Gastroesophageal sphincter (tissue), 4 donors: ENCODE measurements at regions not wholly inside any gene's neighbourhood (a gene's known extent, or its start where the extent isn't known, plus 50 kb on each side); places are given as distances from the start of the nearest gene placed in this dataset.

Source experiments
- ATAC-seq: fragments of 150-250 bp; one replicate; pipeline ENCODE4 v1.9.1; 2016; ENCODE audit warnings: mild to moderate bottlenecking, moderate library complexity
- H3K27ac ChIP-seq, 4 donors: fragments of 200-600 bp; sonication (generic) in 3 of 4; 1 replicate in 3 of 4; 2 replicates in 1 of 4; pipeline ENCODE4 v1.5.1; 2016 to 2019
- H3K27me3 ChIP-seq: fragments of 200-600 bp; sonication (generic); one replicate; pipeline ENCODE4 v1.5.1; 2019
- H3K36me3 ChIP-seq, 2 donors: fragments of 200-600 bp; sonication (generic); one replicate each; pipeline ENCODE4 v1.5.1; 2019; ENCODE audit warnings: control low read depth in 1 of 2
- H3K4me1 ChIP-seq, 3 donors: fragments of 200-600 bp; sonication (generic); 1 replicate in 2 of 3; 2 replicates in 1 of 3; pipeline ENCODE4 v1.5.1; 2016 to 2019; ENCODE audit warnings: control low read depth in 2 of 3
- H3K4me3 ChIP-seq, 2 donors: fragments of 200-600 bp; sonication (generic); one replicate each; pipeline ENCODE4 v1.5.1; 2019; ENCODE audit warnings: mild to moderate bottlenecking in 1 of 2, moderate library complexity in 1 of 2
- H3K9me3 ChIP-seq, 3 donors: fragments of 200-600 bp; sonication (generic); one replicate each; pipeline ENCODE4 v1.5.1; 2017 to 2019; ENCODE audit warnings: control low read depth in 2 of 3
- EP300 ChIP-seq: sonication (generic); formaldehyde crosslinking; IDR thresholded peaks from one replicate; pipeline ENCODE4 v1.6.1; 2017; ENCODE audit warnings: antibody characterized with exemption, mild to moderate bottlenecking
- POLR2A ChIP-seq, 2 donors: fragments of 450-650 bp; IDR thresholded peaks; one replicate each; pipeline ENCODE4 v1.6.1; 2017; ENCODE audit warnings: antibody characterized with exemption in 2 of 2, mild to moderate bottlenecking in 2 of 2, moderate library complexity in 1 of 2
- POLR2AphosphoS5 ChIP-seq: sonication (generic); formaldehyde crosslinking; IDR thresholded peaks from one replicate; pipeline ENCODE4 v1.6.1; 2017; ENCODE audit warnings: antibody characterized with exemption
- WGBS, 2 donors: methylation state at CpG; one replicate each; pipeline ENCODE4 v1.1.5; 2018; ENCODE audit warnings: low coverage in 1 of 2; 5-methylcytosine and 5-hydroxymethylcytosine counted together
- TF ChIP-seq, protein P1 (sequence below), 4 experiments: fragments of 200-600 bp in 2 of 4; fragments of 450-650 bp in 2 of 4; sonication (generic) in 1 of 4; IDR thresholded peaks; one replicate each; pipeline ENCODE4 v1.5.1; 2017 to 2019; ENCODE audit warnings: antibody characterized with exemption in 4 of 4, mild to moderate bottlenecking in 2 of 4, moderate library complexity in 2 of 4

DNA sequence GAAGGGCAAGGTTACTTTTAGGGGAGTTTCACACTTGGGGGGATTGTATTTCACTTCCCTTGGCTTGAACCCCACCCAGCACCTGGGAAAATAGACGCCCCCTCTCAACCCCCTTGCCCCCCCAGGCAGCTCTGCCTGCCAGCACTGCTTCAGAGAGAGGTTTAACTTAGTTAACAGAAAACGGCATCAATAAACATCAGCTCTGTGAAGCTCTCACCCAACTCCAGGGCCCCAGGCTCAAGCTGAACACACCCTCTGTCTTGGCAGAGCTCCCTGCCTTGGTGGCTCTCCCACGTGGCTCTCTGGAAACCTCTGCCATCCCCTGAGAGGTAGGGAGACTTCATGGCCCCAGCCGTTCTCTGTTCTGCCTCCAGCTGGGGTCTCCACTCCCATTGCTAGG is 244.1 kb downstream of the ACKR3 start:
- WGBS, 2 donors: 14 to 41% methylated on average over 1 to 2 of the region's 4 CpGs
- H3K36me3 ChIP-seq: no peaks in the 10 kb centered on the region
- no peaks in the 10 kb centered on the region for H3K4me1 ChIP-seq
- H3K4me3 ChIP-seq: no peak overlapping the region
- H3K27ac ChIP-seq: no peak overlapping the region
- H3K27me3 ChIP-seq: peaks cover 10% of the 10 kb centered on the region
- peaks cover 0 to 17% (median 0%) of the 10 kb centered on the region in 3 donors for H3K9me3 ChIP-seq
- ATAC-seq: no peak
- TF ChIP-seq, protein P1, sequence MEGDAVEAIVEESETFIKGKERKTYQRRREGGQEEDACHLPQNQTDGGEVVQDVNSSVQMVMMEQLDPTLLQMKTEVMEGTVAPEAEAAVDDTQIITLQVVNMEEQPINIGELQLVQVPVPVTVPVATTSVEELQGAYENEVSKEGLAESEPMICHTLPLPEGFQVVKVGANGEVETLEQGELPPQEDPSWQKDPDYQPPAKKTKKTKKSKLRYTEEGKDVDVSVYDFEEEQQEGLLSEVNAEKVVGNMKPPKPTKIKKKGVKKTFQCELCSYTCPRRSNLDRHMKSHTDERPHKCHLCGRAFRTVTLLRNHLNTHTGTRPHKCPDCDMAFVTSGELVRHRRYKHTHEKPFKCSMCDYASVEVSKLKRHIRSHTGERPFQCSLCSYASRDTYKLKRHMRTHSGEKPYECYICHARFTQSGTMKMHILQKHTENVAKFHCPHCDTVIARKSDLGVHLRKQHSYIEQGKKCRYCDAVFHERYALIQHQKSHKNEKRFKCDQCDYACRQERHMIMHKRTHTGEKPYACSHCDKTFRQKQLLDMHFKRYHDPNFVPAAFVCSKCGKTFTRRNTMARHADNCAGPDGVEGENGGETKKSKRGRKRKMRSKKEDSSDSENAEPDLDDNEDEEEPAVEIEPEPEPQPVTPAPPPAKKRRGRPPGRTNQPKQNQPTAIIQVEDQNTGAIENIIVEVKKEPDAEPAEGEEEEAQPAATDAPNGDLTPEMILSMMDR (IDR thresholded peaks at IDR 0.05): no peak
- TF ChIP-seq POLR2A (IDR thresholded peaks at IDR 0.05): no peak
- no peak for TF ChIP-seq EP300
- no peak for TF ChIP-seq POLR2AphosphoS5

DNA sequence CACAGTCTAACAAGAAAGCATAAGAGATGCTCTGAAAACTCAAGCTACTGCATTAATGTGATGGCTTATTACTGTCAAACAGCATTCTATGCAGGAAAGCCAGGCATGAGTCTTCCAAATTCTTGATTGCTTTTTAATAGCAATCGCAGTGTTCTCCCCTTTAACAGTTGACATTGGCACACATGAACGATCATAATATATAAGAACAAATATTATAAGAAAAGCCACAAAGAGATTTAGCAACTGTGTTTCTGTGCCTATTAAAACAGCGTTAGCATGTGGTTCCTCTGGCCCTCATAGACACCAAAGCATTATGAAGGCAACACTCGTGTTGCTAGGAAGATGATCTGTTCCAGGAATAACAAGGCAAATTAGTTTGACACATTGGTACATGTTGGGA is 245.0 kb downstream of the ACKR3 start:
- H3K4me1 ChIP-seq: no peaks in the 10 kb centered on the region
- TF ChIP-seq POLR2AphosphoS5 (no peak), EP300 (no peak), POLR2A (IDR thresholded peaks at IDR 0.05) (no peak)
- TF ChIP-seq, protein P1 (IDR thresholded peaks at IDR 0.05): no peak
- peaks cover 0 to 9% (median 0%) of the 10 kb centered on the region in 3 donors for H3K9me3 ChIP-seq
- 57 to 62% methylated on average over 3 to 4 of the region's 4 CpGs for WGBS, 2 donors
- H3K27me3 ChIP-seq: peaks cover 13% of the 10 kb centered on the region
- H3K36me3 ChIP-seq: no peaks in the 10 kb centered on the region
- H3K27ac ChIP-seq: no peak overlapping the region
- no peak overlapping the region for H3K4me3 ChIP-seq
- no peak for ATAC-seq

DNA sequence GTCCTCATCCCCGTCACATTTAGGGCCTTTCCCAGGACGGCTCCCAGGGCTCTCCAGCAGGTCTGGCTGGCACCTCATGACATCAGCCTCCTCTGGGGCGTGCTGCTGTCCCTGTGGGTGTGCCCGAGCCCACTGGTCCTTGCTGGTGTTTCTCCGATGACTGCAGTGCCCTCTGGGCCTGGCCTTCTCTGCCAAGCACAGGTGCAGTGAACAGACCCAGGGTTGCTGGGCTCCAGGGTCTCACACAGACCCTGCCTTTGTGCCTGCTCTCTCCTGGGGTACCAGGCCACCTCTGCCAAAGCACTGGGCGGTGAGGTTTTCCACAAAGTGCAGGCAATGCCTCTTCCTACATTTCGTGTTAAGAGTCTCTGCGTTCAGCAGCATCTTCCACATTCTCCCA is 246.1 kb downstream of the ACKR3 start:
- H3K27ac ChIP-seq: no peak overlapping the region
- H3K36me3 ChIP-seq: no peaks in the 10 kb centered on the region
- ATAC-seq: no peak
- WGBS, 2 donors: 100% methylated on average over 3 of the region's 8 CpGs; no CpG with 5 or more reads in 1 of the 2 donors
- H3K27me3 ChIP-seq: peaks cover 21% of the 10 kb centered on the region
- H3K4me3 ChIP-seq: no peak overlapping the region
- H3K4me1 ChIP-seq: no peaks in the 10 kb centered on the region
- H3K9me3 ChIP-seq: no peaks in the 10 kb centered on the region
- no peak for TF ChIP-seq POLR2A (IDR thresholded peaks at IDR 0.05)
- no peak for TF ChIP-seq EP300
- TF ChIP-seq, protein P1 (IDR thresholded peaks at IDR 0.05): no peak
- no peak for TF ChIP-seq POLR2AphosphoS5

- Histone ChIP-seq H3K36me3 (no peaks in the 10 kb centered on the region), H3K27ac (no peak overlapping the region), H3K4me3 (no peak overlapping the region), H3K9me3 (peaks cover 0 to 1% (median 0%) of the 10 kb centered on the region in 3 donors), H3K27me3 (peaks cover 21% of the 10 kb centered on the region), H3K4me1 (no peaks in the 10 kb centered on the region)
- WGBS, 2 donors: 96 to 100% methylated on average over 1 to 5 of the region's 24 CpGs
- no peak for ATAC-seq
- TF ChIP-seq, protein P1 (IDR thresholded peaks at IDR 0.05): no peak
- TF ChIP-seq EP300: no peak
- TF ChIP-seq POLR2A (IDR thresholded peaks at IDR 0.05): no peak
- TF ChIP-seq POLR2AphosphoS5: no peak
Observed at GRCh38 chr2:236816197-236817170, 246.9 kb downstream of the ACKR3 start.
